Stimulated activated CD4-positive, alpha-beta T cell treated with anti-CD3 and anti-CD28 coated beads, TNF-alpha, amount 100 ng/mL, for 4 hours (primary cell): ENCODE measurements at regions not wholly inside any gene's neighbourhood (a gene's known extent, or its start where the extent isn't known, plus 50 kb on each side); places are given as distances from the start of the nearest gene placed in this dataset.
"Not testable (repeated sequence)": the region's sequence is repeated elsewhere in the genome, so short reads cannot be mapped to it uniquely, and the experiment has no call there.

Experiments used
- DNase-seq, 3 experiments: peaks; one replicate each; pipeline ENCODE4 v3.0.0-alpha.2; 2020; ENCODE audit warnings: low read depth in 3 of 3

DNA sequence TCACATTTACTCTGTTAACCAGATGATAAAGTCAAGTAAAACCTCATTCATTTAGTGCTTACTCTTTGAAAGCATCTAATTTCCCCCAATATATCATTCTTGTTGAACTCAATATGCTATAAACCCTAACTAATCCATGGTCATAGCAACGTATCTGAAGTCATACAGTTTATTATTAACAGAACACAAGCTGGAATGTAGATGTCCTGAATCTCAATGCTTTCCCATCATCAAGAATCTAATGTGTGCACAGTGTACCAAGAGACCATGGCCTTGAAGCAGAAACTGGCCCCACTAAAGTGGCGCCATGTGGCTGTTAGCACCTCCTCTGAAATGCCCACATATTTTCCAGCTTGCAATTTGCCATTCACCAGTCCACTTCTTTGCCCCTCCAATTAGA lies 245.8 kb downstream of the SOX9 start:
- DNase-seq = no peak

DNA sequence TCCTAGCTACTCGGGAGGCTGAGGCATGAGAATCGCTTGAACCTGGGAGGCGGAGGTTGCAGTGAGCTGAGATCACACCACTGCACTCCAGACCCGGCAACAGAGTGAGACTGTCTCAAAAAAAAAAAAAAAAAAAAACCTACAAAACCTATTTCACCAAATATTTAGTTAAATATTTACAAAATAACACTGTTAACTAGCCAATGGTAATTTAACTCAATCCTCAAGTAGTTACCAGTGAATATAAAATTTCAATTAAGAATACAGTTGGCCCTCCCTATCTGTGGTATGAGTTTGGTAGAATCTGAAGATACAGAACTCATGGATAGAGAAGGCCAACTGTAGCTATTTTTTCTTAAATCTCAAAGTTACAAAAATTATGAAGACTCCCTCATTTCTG lies 247.4 kb downstream of the SOX9 start:
- DNase-seq = no peak

DNA sequence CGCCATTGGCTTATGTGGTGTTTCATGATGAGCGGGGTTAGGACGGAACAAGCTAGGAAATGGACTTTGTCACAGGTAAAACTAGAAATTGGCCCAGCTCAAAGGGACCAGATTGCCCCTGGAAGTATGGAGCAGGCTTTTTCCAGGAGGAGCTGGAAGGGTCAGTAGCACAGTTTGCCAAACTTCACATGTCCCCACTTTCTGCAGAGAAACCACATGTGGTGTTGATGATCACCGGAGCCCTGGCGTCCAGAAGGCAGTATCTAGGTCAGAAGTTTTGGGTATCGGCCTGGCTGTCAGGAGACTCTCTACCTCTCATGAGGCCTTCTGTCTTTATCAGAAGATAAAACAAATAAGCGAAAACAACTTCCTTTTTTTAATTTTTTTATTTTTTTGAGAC lies 248.5 kb downstream of the SOX9 start:
- no peak for DNase-seq

DNA sequence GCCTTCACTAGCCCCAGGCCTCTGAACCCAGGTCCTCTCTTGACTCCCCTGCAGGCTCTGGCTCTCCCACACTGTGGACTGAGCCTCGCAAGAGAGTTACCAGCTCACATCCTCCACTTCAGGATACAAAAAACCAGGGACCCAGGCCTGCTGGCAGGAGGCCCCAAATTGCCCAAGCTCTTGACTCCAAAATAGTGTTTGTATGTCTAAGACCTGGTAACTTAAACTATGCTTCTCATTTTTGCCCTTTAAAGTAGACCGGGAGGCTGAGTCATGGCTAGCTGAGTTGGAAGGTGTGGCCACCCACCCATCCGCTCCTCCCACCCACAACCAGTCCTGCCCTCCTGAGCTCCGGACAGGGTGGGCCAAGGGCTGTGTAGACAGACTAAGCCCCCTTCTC lies 250.0 kb downstream of the SOX9 start:
- no peak for DNase-seq

DNA sequence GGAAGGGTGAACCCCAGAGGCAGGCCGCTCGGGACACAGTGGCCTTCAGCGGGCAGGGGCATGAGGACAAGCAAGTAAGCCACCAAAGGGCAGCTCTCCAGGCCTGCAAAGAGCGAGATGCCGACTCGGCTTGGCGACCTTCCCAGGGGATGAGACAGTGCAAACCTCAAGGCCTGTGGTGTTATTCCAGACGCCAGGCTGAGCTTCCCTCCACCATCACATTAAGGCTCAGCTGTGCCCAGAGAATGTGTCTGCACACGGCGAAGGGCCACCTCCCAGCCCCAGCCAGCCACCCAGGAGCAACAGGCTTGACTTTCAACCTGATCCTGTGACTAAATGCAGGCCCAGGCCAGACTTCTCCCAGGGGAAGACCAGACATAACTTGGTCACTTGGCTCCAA lies 251.4 kb downstream of the SOX9 start:
- no peak for DNase-seq

DNA sequence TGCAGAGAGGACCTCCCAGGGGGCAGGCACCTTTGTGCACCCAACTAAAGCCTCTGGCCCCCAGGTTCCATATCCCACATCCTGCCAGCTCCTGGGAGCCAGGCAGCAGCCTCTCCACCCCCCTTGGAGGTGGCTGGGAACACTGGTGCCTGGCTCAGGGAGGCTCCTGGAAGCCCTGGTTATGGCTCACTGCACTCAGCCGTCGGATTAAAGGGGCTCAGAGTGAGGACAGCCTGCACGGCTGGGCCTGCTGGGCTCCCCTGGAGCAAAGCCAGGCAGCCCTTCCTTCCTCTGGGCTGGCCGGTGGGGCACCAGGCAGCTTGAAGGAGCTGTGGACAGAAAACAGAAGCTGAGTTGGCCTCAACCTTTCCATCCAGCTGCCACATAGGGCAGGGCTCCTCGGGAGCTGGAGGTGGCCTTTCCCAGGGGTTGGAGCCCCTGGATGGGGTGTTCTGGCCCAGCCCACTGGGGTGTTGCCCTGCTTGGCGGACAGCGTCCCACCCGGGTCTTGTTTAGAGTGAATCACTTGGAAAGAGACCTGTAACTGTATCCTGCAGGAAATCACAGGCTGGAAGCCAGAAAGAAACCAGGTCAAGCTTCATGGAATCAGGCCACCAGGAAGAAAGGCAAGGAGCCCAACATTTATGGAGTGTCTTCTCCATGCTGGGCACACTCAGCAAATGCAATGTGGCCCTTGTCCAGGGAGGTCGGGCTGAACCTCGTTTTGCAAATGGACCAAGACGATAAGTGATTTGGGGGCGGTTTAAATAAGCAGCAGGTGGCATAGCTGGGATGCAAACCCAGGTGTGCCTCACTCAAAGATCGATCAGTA lies 253.3 kb downstream of the SOX9 start:
- DNase-seq = no peak

DNA sequence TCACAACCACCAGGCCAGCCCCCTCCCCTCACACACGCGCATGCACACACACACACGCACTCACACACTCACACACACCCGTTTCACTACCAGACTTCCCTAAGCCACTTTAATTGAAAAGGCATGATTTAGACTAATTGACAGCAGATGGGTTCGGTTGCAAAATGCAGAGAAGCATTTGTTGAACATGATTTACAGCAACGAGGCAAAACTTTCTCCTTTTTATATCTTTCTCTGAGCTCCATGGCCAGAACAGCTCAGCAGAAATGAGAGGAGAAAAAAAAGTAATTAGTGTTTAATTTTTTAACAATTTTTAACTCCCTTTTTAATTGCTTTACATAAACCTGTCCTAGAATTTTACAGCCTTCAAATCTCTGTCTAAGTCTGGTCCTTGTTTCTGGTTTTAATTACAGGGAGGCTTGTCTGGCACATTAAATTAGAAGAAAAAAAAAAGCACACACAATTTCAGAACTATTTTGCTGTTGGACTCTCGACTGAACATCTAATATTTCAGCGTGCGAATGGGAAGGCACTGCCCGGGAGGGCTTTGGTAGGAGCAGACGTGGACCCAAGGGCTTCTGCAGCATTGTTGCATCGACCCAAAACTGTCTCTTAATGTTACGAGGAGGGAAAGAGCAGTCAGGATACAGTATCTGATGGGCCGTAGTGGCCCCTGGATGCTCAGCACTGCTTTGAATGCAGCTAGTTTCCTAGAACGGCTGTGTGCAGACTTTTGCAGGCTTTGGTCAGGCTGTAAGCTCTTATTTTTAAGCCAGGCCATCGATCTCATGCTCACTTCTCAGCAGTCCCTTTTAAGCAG lies 255.9 kb downstream of the SOX9 start:
- DNase-seq = no peak

DNA sequence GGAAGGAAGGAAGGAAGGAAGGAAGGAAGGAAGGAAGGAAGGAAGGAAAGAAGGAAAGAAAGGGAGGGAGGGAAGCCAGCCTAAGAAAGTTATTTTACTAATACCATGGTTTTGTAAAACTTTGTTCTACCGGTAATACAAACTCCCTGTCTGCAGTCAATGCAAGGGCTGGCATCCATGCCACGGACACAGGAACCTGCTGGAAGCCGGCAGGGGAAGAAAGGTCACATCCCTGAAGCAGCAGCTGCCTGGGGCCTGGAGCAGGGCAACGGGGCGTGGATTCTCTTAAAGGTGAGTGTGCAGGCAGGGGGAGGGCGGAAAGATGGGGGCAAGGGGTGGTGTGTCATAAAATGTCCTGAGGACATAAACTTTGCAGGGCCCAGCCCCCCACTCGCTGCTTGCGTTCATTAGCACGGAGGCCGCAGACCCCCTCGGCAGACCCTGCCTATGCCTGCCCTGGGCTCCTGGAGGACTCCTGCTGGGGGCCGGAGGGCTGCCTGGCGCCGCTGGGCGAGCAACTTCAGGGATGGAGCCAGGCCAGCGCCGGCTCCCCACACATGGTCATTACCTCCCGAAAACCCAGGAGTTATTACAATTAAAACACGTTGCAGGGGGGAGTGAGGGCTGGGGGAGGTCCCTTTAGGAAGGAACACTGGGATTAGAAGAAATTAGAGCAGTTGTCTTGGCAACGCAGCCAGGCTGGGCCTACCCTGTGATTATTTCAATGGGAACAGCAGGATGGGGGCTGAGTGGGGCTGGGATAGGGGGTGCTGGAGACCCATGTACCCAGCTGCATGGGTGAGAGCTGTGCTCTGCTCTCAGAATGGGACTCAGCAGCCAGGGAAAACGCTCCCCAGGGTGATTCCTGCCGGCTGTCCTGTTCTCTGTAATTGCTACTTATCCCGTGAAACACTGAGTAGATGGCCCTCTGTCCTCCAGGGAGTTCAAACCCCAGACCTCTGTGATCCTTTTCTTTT lies 257.9 kb downstream of the SOX9 start:
- no peak for DNase-seq

DNA sequence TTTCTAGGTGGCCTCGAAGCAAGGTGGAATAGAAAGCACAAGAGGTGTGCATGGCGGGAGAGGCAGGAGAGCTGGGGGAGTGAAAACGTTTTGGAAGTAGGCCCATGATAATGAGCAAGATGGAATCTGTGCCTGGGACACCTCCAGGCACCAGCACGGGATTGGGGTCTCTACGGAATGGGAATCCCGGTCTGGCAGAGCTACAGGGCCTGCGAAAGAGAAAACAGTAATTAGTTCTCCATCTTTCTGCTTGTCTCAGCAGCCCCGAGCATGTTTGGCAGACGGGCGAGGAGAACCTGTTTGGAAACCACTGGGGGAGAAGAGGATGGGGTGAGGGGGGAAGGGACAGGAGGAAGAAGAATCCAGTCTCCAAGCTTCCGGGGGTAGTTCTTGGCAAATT lies 258.7 kb downstream of the SOX9 start:
- no peak for DNase-seq

DNA sequence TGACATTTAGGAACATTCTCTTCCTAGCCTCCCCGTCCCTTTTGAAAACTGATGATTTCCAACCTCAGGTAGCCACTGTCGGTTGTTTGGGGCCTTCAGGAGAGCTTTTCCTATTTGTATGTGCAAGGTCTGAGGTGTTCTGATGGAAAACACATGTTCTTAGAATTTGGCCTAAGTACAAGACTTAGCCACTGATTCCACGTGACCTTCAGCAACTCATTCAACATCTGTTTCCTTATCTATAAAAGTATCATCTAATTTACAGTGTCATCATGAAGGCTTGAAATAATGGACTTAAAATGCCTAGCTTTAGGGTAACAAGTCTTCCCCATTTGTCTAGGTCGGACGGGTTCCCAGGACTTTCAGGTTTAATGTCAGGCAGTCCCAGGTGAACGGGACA lies 259.3 kb downstream of the SOX9 start:
- DNase-seq = no peak

DNA sequence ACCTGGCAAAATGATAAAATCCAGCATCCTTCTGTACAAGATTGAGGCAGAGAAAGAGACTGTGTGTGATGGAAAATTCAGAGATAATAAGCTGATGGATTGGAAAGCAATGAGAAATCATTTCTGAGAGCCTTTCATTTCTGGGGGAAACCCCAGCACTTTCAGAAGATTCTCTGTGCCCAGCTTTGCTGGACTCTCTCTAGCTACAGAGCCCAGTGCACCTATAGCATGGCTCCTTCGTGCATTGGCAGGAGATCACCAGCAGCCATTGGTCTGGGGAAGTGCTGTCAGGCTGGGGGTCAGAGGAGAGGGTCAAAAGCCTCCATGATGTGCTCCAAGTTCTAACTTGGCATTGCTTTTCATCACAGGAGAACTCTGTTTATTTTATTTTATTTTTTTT lies 259.9 kb downstream of the SOX9 start:
- DNase-seq = no peak

DNA sequence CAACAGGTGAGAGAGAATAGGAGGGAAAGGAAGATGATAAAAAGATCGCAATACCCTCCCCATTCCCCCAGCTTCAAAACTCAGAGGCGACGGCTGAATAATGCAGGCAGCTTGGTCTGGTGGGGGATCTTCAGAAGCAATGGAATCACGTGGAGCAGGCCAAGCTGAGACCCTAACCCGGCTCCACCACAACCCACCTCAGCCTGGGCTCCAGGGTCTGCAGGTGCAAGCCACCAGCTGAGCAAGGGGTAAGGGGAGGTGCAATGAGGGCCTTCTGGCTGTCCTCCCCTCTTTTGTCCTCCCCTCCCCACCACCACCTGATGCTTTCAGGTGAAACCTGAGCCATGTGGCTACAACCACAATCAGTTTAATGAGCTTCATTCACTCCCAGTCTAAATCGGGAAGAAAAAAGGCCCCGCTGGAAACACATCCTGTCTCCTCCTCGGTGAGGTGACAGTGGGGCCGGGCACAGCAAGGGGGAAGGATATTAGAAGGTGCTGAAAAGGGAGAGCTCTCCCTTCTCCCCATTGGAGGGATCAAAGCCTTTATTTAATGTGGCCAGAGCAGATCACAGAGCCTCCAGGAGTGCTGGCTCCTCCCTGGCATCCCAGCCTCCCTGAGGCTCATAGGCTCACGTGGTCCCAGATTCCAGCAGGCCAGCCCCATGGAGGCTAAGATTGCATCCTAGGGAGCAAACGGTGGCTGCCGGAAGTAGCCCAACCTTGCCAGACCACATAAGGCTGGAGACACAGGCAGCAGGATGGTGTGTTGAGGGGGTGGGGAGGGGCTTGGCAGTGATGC lies 261.0 kb downstream of the SOX9 start:
- no peak for DNase-seq

DNA sequence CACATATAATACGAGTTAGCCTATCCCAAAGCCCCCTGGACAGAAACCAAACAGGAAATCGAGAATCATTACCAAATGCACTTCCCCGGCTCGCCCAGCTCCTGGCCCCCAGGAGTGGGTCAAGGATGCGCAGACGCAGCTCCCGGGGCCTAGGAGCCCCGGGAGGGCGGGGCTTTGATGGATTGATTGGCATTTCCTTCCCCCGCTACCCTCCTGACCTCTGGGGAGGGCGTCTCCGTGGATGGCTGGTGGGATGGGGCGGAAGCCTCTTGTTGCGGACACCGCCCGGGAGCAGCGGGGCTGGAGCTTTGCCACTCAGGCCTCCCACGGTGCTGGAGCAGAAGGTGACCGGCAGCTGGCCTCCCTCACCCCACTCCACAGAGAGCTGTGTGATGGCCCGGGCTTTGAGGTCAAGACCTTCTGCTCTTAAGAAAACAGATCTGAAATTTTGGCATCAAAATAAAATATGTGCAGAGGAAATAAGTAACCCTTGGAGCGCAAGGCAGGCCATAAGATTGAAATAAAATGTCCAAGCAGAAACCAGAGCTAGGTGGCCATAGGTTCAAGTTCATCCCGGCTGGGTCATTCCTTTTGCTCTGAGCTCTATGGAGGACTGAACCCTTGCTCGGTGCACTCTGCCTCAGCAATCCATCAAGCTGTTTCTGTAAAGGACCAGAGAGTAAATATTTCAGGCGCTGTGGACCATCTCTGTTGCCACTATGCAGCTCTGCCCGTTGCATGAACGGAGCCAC lies 262.3 kb downstream of the SOX9 start:
- no peak for DNase-seq

DNA sequence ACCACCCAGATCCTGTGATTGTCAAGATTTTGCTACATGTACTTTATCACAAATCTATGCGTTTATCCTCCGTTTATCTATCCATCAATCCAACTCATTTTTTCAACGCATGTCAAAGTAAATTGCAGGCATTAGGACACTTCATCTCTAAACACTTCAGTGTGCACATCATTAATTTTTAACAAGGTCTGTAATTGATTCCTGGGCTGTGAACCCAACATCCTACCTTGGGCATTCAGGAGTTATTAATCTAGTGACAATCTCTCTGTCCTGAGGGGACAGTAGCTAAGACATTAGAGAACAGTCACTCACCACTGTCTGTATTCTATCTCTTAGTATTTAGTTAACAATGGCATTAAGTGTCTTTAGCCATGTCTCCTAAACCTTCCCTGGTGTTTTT lies 264.7 kb downstream of the SOX9 start:
- no peak for DNase-seq

DNA sequence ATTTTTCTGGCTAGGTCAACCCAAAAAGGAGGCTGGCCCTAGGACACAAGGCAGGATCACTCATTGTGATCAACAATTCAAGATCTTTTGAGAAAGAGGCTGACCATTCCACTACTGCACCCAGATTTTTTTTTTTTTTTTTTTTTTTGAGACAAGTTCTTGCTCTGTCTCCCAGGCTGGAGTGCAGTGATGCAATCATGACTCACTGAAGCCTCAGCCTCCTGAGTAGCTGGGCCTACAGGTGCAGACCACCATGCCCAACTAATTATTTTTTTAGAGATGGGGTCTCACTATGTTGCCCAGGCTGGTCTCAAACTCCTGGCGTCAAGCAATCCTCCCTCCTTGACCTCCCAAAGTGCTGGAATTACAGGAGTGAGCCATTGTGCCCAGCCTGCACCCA lies 265.4 kb downstream of the SOX9 start:
- DNase-seq = not testable (repeated sequence)

DNA sequence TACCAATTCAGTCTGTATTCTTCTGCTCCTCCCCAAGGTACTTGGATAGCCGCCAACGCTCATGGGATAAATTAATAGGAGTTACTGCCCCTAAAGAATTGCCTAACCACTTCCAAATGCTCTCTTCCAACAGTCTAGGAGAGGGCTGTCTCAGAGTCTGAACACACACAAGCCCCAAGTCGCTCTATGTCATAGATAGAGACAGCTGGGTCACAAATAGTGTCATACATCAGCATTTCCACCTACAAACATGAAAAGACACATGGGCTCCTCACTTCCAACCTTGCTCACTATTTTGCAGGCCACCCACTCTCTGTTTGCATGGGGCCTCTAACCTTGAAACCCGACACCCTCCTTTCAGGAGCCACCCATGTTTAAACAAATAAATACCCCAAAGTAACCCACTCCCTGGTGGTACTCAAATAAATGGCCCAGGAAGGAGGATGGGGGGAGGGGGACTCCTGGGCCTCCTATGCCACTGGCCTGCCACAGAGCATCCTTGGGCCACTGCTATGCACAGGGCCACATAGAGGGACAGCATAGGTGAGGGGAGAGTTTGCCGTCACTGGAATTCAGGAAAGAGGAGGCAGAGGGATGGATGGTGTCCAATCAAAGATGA lies 265.9 kb downstream of the SOX9 start:
- DNase-seq = no peak

DNA sequence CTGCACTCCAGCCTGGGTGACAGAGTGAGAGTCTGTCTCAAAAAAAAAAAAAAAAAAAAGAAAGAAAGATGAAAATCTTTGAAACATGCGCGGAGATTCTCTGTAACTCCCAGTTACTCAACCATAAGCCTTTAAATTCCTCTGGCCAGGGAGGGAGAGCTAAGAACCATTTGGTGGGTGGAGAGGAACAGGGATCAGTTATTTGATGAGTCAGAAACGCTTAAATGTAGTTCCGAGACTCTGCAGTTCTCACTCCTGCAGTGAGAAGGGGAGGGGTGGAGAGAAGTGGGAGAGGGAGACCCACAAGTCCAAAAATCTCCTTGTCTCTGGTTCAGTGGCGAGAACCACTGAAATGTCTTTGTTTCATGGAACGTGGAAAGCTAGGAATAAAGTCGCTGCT lies 266.7 kb downstream of the SOX9 start:
- DNase-seq = no peak

DNA sequence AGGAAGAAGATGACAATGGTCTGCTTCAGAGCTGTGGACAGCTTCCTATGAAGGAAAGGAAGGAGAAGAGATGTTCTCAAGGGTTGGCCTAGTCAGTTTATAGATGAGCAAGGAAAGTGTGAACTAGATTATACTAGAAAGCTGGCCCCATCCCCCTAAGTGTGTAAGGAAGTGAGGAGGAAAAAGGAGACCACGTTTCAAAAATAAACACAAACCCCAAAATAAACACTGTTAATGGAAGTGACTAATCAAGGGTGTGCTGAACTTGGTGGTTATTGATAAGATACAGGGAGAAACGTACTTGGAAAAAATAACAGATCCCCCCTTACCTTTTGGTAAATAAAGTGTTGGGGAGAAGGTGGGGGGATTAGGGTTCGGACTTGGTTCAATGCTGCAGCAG lies 267.1 kb downstream of the SOX9 start:
- DNase-seq = no peak

DNA sequence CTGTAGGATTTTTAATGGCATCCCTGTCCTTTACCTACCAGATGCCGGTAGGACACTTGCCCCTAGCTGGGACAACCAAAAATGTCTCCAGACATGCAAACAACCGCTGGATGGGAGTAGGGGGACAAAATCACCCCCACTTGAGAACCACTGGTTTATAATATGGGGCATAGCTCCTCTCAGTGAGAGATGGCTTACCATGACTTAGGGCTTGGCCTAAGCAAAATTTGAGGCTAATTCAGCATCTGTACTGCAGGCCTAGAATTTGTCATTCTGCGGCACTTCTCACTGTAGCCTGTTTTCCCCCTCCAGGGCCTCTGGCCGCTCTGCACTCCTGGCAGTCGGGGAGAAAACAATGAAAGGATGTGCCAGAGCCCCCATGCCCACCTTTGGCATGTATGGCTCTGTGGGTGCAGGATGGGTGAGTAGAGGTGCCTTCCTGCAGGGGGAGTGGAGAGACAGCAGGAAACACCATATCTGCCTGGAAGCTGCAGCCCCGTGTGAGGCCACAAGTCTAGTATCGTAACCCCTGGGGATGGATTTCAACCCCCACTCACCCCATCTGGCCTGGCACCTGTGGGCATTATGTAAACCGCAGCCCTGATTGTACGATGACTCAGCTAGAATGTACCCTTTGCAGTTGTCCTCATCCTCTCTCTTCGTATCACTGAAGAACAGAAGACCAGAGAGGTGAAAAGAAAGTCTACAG lies 268.1 kb downstream of the SOX9 start:
- DNase-seq = no peak
